ENCODE measurements at regions not wholly inside any gene's neighbourhood (a gene's known extent, or its start where the extent isn't known, plus 50 kb on each side); places are given as distances from the start of the nearest gene placed in this dataset.

DNA sequence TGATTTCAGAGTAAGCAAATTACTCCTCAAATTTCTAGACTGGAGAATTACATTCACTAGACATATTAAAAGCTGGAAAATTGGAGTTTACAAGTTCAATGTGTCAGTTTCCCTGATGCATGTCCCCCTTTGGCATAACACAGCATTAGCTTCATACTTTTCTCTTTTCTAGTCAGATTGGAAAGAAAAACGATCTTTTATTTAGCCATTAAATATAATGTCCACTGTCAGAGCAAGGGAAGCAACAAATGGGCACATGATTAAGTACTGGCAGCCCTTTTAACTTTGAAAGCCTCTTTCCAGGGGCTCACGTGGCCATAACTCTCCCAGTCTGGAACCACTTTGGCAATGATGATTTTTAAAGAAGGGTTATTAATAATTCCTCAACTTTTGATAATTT lies 203.3 kb downstream of the KCNN2 start:
- in situ Hi-C loops (cut with MboI), result no loop called here
- Histone ChIP-seq H3K9ac (ENCODE audit: control insufficient read depth, insufficient read depth, low read length) (no peak overlapping the region), H3K4me2 (ENCODE audit: control insufficient read depth, insufficient read depth) (no peak overlapping the region), H3K27me3 (replicated peaks in 1 of 2; ENCODE audit: control insufficient read depth in 2 of 2, insufficient read depth in 2 of 2, low read length in 1 of 2) (no peaks in the 10 kb centered on the region), H3K9me3 (replicated peaks; ENCODE audit: control insufficient read depth, insufficient read depth, low read length) (no peaks in the 10 kb centered on the region), H4K20me1 (ENCODE audit: control insufficient read depth, insufficient read depth) (no peaks in the 10 kb centered on the region), H3K4me1 (ENCODE audit: control insufficient read depth, insufficient read depth, low read length) (no peaks in the 10 kb centered on the region), H3K27ac (ENCODE audit: control insufficient read depth, insufficient read depth) (no peak overlapping the region), H2AFZ (ENCODE audit: control insufficient read depth, low read depth, low read length) (no peak overlapping the region), H3K36me3 (ENCODE audit: control insufficient read depth in 2 of 2, insufficient read depth in 2 of 2, low read length in 1 of 2) (no peaks in the 10 kb centered on the region), H3K79me2 (ENCODE audit: control insufficient read depth, insufficient read depth, low read length) (no peaks in the 10 kb centered on the region), H3K4me3 (no peak overlapping the region)
- no TSS peak for BruUV-seq (replicated peaks)
- TF ChIP-seq YY1 (IDR thresholded peaks at IDR 0.05; ENCODE audit: low read depth, low read length), result no peak
- no peak for TF ChIP-seq MYB (IDR thresholded peaks at IDR 0.05; ENCODE audit: borderline replicate concordance, low read depth, low read length)
- TF ChIP-seq BRCA1 (IDR thresholded peaks at IDR 0.05; ENCODE audit: low read depth, low read length), result no peak
- TF ChIP-seq PML (IDR thresholded peaks at IDR 0.05; ENCODE audit: low read length), result no peak
- TF ChIP-seq TARDBP (IDR thresholded peaks at IDR 0.05; ENCODE audit: borderline replicate concordance), result no peak
- TF ChIP-seq ZNF217 (IDR thresholded peaks at IDR 0.05), result no peak
- no peak for TF ChIP-seq NR2C2 (IDR thresholded peaks at IDR 0.05; ENCODE audit: borderline replicate concordance, control insufficient read depth, insufficient read length, low read depth)
- TF ChIP-seq, protein P1, sequence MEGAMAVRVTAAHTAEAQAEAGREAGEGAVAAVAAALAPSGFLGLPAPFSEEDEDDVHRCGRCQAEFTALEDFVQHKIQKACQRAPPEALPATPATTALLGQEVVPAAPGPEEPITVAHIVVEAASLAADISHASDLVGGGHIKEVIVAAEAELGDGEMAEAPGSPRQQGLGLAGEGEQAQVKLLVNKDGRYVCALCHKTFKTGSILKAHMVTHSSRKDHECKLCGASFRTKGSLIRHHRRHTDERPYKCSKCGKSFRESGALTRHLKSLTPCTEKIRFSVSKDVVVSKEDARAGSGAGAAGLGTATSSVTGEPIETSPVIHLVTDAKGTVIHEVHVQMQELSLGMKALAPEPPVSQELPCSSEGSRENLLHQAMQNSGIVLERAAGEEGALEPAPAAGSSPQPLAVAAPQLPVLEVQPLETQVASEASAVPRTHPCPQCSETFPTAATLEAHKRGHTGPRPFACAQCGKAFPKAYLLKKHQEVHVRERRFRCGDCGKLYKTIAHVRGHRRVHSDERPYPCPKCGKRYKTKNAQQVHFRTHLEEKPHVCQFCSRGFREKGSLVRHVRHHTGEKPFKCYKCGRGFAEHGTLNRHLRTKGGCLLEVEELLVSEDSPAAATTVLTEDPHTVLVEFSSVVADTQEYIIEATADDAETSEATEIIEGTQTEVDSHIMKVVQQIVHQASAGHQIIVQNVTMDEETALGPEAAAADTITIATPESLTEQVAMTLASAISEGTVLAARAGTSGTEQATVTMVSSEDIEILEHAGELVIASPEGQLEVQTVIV (IDR thresholded peaks at IDR 0.05; ENCODE audit: borderline replicate concordance, partially characterized antibody), result no peak
- TF ChIP-seq FOS (IDR thresholded peaks at IDR 0.05; ENCODE audit: borderline replicate concordance, extremely low read depth, insufficient read length), result no peak
- no peak for TF ChIP-seq PAX8 (IDR thresholded peaks at IDR 0.05)
- TF ChIP-seq TCF3 (IDR thresholded peaks at IDR 0.05; ENCODE audit: borderline replicate concordance, insufficient read depth, low read depth, low read length), result no peak
- TF ChIP-seq YBX1 (IDR thresholded peaks at IDR 0.05), result no peak
- TF ChIP-seq BACH1 (IDR thresholded peaks at IDR 0.05; ENCODE audit: borderline replicate concordance), result no peak
- TF ChIP-seq ZNF384 (IDR thresholded peaks at IDR 0.05; ENCODE audit: borderline replicate concordance, low read depth, low read length), result no peak
- no peak for TF ChIP-seq EP300 (IDR thresholded peaks at IDR 0.05; ENCODE audit: borderline replicate concordance in 1 of 2, control insufficient read depth in 1 of 2, low read depth in 2 of 2, low read length in 2 of 2)
- TF ChIP-seq BCL11A (IDR thresholded peaks at IDR 0.05; ENCODE audit: low read depth, low read length), result no peak
- ChIA-PET POLR2A (no interaction called here), CTCF (no interaction called here), RAD21 (ENCODE audit: unreplicated experiment) (no interaction called here), SMC1A (ENCODE audit: uncharacterized antibody, unreplicated experiment) (no interaction called here)
- intact Hi-C loops (cut with micrococcal nuclease; ENCODE audit: unreplicated experiment), result no loop called here
- FAIRE-seq, result no peak
- 2% methylated on average over 2 of the region's 2 CpGs for WGBS (ENCODE audit: insufficient coverage, insufficient replicate concordance, low lambda C conversion rate, missing lambda C conversion rate)
- ATAC-seq, result no peak
- no peak for DNase-seq (ENCODE audit: low read depth, low spot score)
